Naive B cell (primary cell): ENCODE measurements at regions not wholly inside any gene's neighbourhood (a gene's known extent, or its start where the extent isn't known, plus 50 kb on each side); places are given as distances from the start of the nearest gene placed in this dataset.
"Not testable (repeated sequence)": the region's sequence is repeated elsewhere in the genome, so short reads cannot be mapped to it uniquely, and the experiment has no call there.

Experiments used
- ATAC-seq, 2 donors: fragments of 150-1000 bp; cut with Tn5 transposase; 2 replicates each; pipeline ENCODE4 v1.10.0; 2021; ENCODE audit warnings: low read depth in 2 of 2, mild to moderate bottlenecking in 2 of 2, moderate library complexity in 2 of 2
- DNase-seq: peaks from one replicate; pipeline ENCODE4 v3.0.0; 2022
- H3K27ac Mint-ChIP-seq, 6 donors: one replicate each; pipeline ENCODE4 v1.8.0; 2020 to 2022; ENCODE audit warnings: mild to moderate bottlenecking in 6 of 6, mixed read lengths in 6 of 6, moderate library complexity in 5 of 6, inconsistent platforms in 2 of 6
- H3K27me3 Mint-ChIP-seq, 3 donors: one replicate each; pipeline ENCODE4 v1.8.0; 2021 to 2022; ENCODE audit warnings: mixed read lengths in 3 of 3, mild to moderate bottlenecking in 1 of 3
- H3K36me3 Mint-ChIP-seq, 2 donors: one replicate each; pipeline ENCODE4 v1.8.0; 2020 to 2022; ENCODE audit warnings: mixed read lengths in 2 of 2, inconsistent platforms in 1 of 2, mild to moderate bottlenecking in 1 of 2
- H3K4me1 Mint-ChIP-seq, 3 donors: one replicate each; pipeline ENCODE4 v1.8.0; 2020 to 2022; ENCODE audit warnings: mixed read lengths in 3 of 3, inconsistent platforms in 1 of 3, mild to moderate bottlenecking in 1 of 3, moderate library complexity in 1 of 3
- H3K4me3 Mint-ChIP-seq, 8 donors: one replicate each; pipeline ENCODE4 v1.8.0; 2020 to 2022; ENCODE audit warnings: mild to moderate bottlenecking in 8 of 8, mixed read lengths in 8 of 8, moderate library complexity in 8 of 8, inconsistent platforms in 2 of 8
- H3K9me3 Mint-ChIP-seq, 7 donors: one replicate each; pipeline ENCODE4 v1.8.0; 2020 to 2022; ENCODE audit warnings: mixed read lengths in 7 of 7, mild to moderate bottlenecking in 5 of 7, inconsistent platforms in 2 of 7, moderate library complexity in 1 of 7

GRCh38 chr16:9166326-9166993, 75.0 kb downstream of the HAPSTR1 start:
- not testable (repeated sequence) for H3K9me3 Mint-ChIP-seq, ATAC-seq, H3K27me3 Mint-ChIP-seq, DNase-seq, H3K27ac Mint-ChIP-seq, H3K36me3 Mint-ChIP-seq
- H3K4me1 Mint-ChIP-seq = peaks cover 3 to 10% (median 10%) of the 10 kb centered on the region in 3 donors
- peak overlapping the region in 1 of 8 donors; percentile 15 for H3K4me3 Mint-ChIP-seq

- Mint-ChIP-seq H3K9me3 (peaks cover 0 to 2% (median 0%) of the 10 kb centered on the region in 7 donors), H3K4me3 (peak overlapping the region in 1 of 8 donors; percentile 63), H3K27me3 (peaks cover 4 to 10% (median 9%) of the 10 kb centered on the region in 3 donors), H3K27ac (no peak overlapping the region), H3K36me3 (peaks cover 0 to 4% of the 10 kb centered on the region in 2 donors), H3K4me1 (peaks cover 3 to 10% (median 10%) of the 10 kb centered on the region in 3 donors)
- no peak for ATAC-seq
- DNase-seq = no peak
Measured at GRCh38 chr16:9169094-9169493, 77.7 kb downstream of the HAPSTR1 start.

DNA sequence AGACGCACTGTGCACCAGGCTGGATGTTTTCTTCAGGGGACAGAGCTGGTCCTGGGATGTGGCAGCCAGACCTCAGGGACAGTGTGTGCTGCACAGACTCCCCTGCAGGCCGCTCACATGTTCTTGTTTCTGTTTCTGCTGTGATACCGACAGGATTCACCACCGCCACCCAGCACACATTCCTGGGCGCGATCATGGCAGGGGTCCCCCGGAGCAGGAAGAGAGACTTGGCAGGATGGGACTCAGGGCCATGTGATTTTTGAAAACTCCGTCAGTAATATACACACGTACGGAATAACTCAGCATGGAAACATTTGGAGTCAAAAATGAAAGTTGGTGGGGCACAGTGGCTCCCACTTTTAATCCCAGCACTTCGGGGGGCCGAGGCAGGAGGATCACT, 79.0 kb downstream of the HAPSTR1 start:
- ATAC-seq = no peak
- peaks cover 6 to 15% (median 14%) of the 10 kb centered on the region in 3 donors for H3K27me3 Mint-ChIP-seq
- peaks cover 0 to 2% (median 0%) of the 10 kb centered on the region in 7 donors for H3K9me3 Mint-ChIP-seq

GRCh38 chr16:9176547-9177418, 85.3 kb downstream of the HAPSTR1 start:
- DNase-seq (no peak), ATAC-seq (no peak)
- H3K9me3 Mint-ChIP-seq = peaks cover 0 to 9% (median 3%) of the 10 kb centered on the region in 7 donors
- peak overlapping the region in 1 of 6 donors; percentile 73 for H3K27ac Mint-ChIP-seq
- peaks cover 0 to 3% (median 0%) of the 10 kb centered on the region in 3 donors for H3K4me1 Mint-ChIP-seq
- peaks cover 23 to 54% (median 43%) of the 10 kb centered on the region in 3 donors for H3K27me3 Mint-ChIP-seq
- H3K36me3 Mint-ChIP-seq = peaks cover 0 to 14% of the 10 kb centered on the region in 2 donors
- H3K4me3 Mint-ChIP-seq = no peak overlapping the region

More for the DNA sequence above, 79.0 kb downstream of the HAPSTR1 start:
- Mint-ChIP-seq H3K4me3 (no peak overlapping the region), H3K4me1 (peaks cover 3 to 10% (median 10%) of the 10 kb centered on the region in 3 donors), H3K27ac (no peak overlapping the region), H3K36me3 (no peaks in the 10 kb centered on the region)
- DNase-seq = no peak

- Mint-ChIP-seq H3K4me1 (peaks cover 0 to 3% (median 0%) of the 10 kb centered on the region in 3 donors), H3K4me3 (no peak overlapping the region), H3K36me3 (peaks cover 0 to 14% of the 10 kb centered on the region in 2 donors), H3K27me3 (peaks cover 28 to 59% (median 50%) of the 10 kb centered on the region in 3 donors), H3K9me3 (peaks cover 0 to 9% (median 3%) of the 10 kb centered on the region in 7 donors), H3K27ac (no peak overlapping the region)
- DNase-seq (no peak), ATAC-seq (no peak)
Measured at GRCh38 chr16:9177861-9178260, 86.4 kb downstream of the HAPSTR1 start.

DNA sequence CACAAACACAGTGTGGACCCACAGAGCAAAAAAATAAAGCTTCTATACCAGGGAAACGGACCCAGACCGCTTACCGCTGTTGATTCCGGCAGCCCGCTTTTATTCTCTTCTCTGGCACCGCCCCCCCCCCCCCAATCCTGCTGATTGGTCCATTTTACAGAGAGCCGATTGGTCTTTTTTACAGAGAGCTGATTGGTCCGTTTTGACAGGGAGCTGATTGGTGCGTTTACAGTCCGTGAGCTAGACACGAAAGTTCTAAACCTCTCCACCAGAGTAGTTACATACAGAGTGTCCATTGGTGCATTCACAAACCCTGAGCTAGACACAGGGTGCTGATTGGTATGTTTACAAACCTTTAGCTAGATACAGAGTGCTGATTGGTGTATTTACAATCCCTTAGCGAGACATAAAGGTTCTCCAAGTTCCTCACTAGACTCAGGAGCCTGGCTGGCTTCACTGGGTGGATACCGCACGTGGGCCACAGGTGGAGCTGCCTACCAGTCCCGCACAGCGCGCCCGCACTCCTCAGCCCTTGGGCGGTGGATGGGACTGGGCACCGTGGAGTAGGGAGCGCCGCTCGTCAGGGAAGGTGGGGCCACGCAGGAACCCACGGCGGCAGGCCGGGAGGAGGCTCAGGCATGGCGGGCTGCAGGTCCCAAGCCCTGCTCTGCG, 92.4 kb downstream of the HAPSTR1 start:
- Mint-ChIP-seq H3K36me3 (no peaks in the 10 kb centered on the region), H3K27ac (no peak overlapping the region), H3K27me3 (peaks cover 20 to 36% (median 28%) of the 10 kb centered on the region in 3 donors), H3K9me3 (peaks cover 0 to 15% (median 0%) of the 10 kb centered on the region in 7 donors), H3K4me1 (peaks cover 0 to under 1% (median 0%) of the 10 kb centered on the region in 3 donors), H3K4me3 (no peak overlapping the region)
- no peak for DNase-seq
- ATAC-seq = no peak

GRCh38 chr16:9184354-9184690, 92.9 kb downstream of the HAPSTR1 start:
- ATAC-seq = no peak
- no peaks in the 10 kb centered on the region for H3K4me1 Mint-ChIP-seq
- H3K27me3 Mint-ChIP-seq = peaks cover 20 to 31% (median 23%) of the 10 kb centered on the region in 3 donors
- H3K4me3 Mint-ChIP-seq = no peak overlapping the region
- H3K27ac Mint-ChIP-seq = no peak overlapping the region
- H3K36me3 Mint-ChIP-seq = no peaks in the 10 kb centered on the region
- no peak for DNase-seq
- H3K9me3 Mint-ChIP-seq = peaks cover 0 to 15% (median 0%) of the 10 kb centered on the region in 7 donors

DNA sequence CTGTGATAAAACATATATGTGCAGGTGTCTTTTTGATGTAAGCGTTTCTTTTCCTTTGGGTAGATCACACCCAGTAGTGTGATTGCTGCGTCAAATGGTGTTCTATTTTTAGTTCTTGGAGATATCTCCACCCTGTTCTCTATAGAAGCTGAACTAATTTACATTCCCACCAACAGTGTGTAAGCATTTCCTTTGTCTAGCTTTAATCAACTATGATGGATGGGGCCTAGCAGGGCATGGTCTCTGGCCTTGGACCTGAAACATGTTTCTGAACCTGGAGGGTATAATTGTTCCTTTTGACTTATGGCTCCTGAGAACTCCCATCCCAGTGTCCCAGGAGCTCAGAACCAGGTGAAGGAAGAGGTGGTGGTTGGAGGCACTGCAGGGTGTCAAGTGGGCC, 93.9 kb downstream of the HAPSTR1 start:
- ATAC-seq = no peak
- Mint-ChIP-seq H3K36me3 (no peaks in the 10 kb centered on the region), H3K4me3 (peak overlapping the region in 1 of 8 donors; percentile 53)

DNA sequence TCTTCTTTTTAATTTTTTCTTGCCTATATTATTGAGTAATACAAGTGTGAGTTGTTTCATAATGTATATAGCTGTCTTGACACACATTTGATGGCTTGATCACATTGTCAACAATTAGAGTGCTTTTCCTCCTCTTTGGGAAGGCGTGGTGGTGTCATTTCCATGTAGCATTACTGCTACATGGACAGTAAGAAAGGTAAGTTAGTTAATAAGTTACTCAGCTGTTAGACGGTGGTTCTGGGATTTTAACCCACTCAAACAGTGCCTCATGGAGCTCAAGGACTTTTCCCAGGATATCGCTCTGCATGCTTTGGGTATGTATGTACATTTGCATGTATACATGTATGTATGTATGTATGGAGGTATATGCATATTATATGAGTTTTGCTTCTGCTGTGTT, 94.6 kb downstream of the HAPSTR1 start:
- Mint-ChIP-seq H3K4me3 (no peak overlapping the region), H3K4me1 (no peaks in the 10 kb centered on the region), H3K9me3 (peaks cover 0 to 15% (median 0%) of the 10 kb centered on the region in 7 donors), H3K27me3 (peaks cover 14 to 16% (median 14%) of the 10 kb centered on the region in 3 donors), H3K36me3 (no peaks in the 10 kb centered on the region), H3K27ac (no peak overlapping the region)
- ATAC-seq (no peak), DNase-seq (no peak)

More for the DNA sequence above, 93.9 kb downstream of the HAPSTR1 start:
- Mint-ChIP-seq H3K9me3 (peaks cover 0 to 15% (median 0%) of the 10 kb centered on the region in 7 donors), H3K27ac (no peak overlapping the region), H3K27me3 (peaks cover 19 to 21% (median 20%) of the 10 kb centered on the region in 3 donors), H3K4me1 (no peaks in the 10 kb centered on the region)
- no peak for DNase-seq

- Mint-ChIP-seq H3K9me3 (peaks cover 0 to 7% (median 0%) of the 10 kb centered on the region in 7 donors), H3K4me3 (no peak overlapping the region)
- no peak for ATAC-seq
Measured at GRCh38 chr16:9188721-9189120, 97.3 kb downstream of the HAPSTR1 start.

GRCh38 chr16:9191274-9191850, 99.9 kb downstream of the HAPSTR1 start:
- no peaks in the 10 kb centered on the region for H3K9me3 Mint-ChIP-seq
- ATAC-seq (no peak), DNase-seq (no peak)
- H3K27me3 Mint-ChIP-seq = peaks cover under 1 to 18% (median 10%) of the 10 kb centered on the region in 3 donors
- no peak overlapping the region for H3K4me3 Mint-ChIP-seq
- no peak overlapping the region for H3K27ac Mint-ChIP-seq
- no peaks in the 10 kb centered on the region for H3K4me1 Mint-ChIP-seq
- no peaks in the 10 kb centered on the region for H3K36me3 Mint-ChIP-seq

More at GRCh38 chr16:9188721-9189120, 97.3 kb downstream of the HAPSTR1 start:
- no peaks in the 10 kb centered on the region for H3K36me3 Mint-ChIP-seq
- DNase-seq = no peak
- H3K4me1 Mint-ChIP-seq = no peaks in the 10 kb centered on the region
- H3K27me3 Mint-ChIP-seq = peaks cover 4 to 10% (median 6%) of the 10 kb centered on the region in 3 donors
- no peak overlapping the region for H3K27ac Mint-ChIP-seq

GRCh38 chr16:9192746-9193145, 101.3 kb downstream of the HAPSTR1 start:
- no peak for DNase-seq
- Mint-ChIP-seq H3K4me1 (no peaks in the 10 kb centered on the region), H3K9me3 (no peaks in the 10 kb centered on the region), H3K27ac (no peak overlapping the region), H3K36me3 (no peaks in the 10 kb centered on the region), H3K4me3 (no peak overlapping the region), H3K27me3 (peaks cover 7 to 26% (median 19%) of the 10 kb centered on the region in 3 donors)
- ATAC-seq = no peak

GRCh38 chr16:9195287-9195686, 103.8 kb downstream of the HAPSTR1 start:
- Mint-ChIP-seq H3K4me1 (no peaks in the 10 kb centered on the region), H3K27me3 (peaks cover 14 to 40% (median 31%) of the 10 kb centered on the region in 3 donors), H3K27ac (no peak overlapping the region), H3K36me3 (no peaks in the 10 kb centered on the region), H3K9me3 (no peaks in the 10 kb centered on the region), H3K4me3 (no peak overlapping the region)
- DNase-seq (no peak), ATAC-seq (no peak)
